ENCODE measurements at regions not wholly inside any gene's neighbourhood (a gene's known extent, or its start where the extent isn't known, plus 50 kb on each side); places are given as distances from the start of the nearest gene placed in this dataset.

GRCh38 chr1:21341022-21341421 is 50.8 kb upstream of the ECE1 start:
- DNase-seq (ENCODE audit: insufficient read length, low spot score): no peak
- TF ChIP-seq POLR2A (IDR thresholded peaks at IDR 0.05; ENCODE audit: low read depth, low read length): no peak
- no peak for FAIRE-seq

- DNase-seq (ENCODE audit: insufficient read length, low spot score) (no peak), FAIRE-seq (no peak)
- no peak for TF ChIP-seq POLR2A (IDR thresholded peaks at IDR 0.05; ENCODE audit: low read depth, low read length)
Measured at GRCh38 chr1:21340230-21340945, 50.1 kb upstream of the ECE1 start.

All from H54 (cell line).